ENCODE measurements at regions not wholly inside any gene's neighbourhood (a gene's known extent, or its start where the extent isn't known, plus 50 kb on each side); places are given as distances from the start of the nearest gene placed in this dataset.
A peak's percentile ranks its signal among the peaks of the same experiment; 100 is the strongest.

DNA sequence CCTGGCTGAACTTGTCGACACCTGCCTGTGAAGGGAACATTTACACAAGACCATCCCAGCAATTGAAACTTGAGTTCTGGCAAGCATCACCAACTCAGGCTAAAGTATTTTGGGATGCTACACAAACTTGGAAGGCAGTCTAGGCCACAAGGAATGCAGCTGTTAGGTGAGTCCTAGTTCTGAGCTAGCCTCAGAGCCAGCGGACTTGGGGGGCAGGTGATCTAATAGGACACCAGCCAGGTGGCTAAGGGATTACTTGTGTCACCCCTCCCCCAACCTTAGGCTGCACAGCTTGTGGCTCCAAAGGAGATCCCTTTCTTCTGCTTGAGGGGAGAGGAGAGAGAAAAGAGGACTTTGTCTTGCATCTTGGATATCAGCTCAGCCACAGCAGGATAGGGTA lies 62.3 kb upstream of the DKK2 start:
- H3K27ac ChIP-seq: no peak overlapping the region
- TF ChIP-seq, protein P1, sequence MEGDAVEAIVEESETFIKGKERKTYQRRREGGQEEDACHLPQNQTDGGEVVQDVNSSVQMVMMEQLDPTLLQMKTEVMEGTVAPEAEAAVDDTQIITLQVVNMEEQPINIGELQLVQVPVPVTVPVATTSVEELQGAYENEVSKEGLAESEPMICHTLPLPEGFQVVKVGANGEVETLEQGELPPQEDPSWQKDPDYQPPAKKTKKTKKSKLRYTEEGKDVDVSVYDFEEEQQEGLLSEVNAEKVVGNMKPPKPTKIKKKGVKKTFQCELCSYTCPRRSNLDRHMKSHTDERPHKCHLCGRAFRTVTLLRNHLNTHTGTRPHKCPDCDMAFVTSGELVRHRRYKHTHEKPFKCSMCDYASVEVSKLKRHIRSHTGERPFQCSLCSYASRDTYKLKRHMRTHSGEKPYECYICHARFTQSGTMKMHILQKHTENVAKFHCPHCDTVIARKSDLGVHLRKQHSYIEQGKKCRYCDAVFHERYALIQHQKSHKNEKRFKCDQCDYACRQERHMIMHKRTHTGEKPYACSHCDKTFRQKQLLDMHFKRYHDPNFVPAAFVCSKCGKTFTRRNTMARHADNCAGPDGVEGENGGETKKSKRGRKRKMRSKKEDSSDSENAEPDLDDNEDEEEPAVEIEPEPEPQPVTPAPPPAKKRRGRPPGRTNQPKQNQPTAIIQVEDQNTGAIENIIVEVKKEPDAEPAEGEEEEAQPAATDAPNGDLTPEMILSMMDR (conservative IDR thresholded peaks at IDR 0.05): no peak

- TF ChIP-seq, protein P1 (conservative IDR thresholded peaks at IDR 0.05): no peak
- H3K27ac ChIP-seq: no peak overlapping the region; the same call in 1 of the 2 replicates
Measured at GRCh38 chr4:107094976-107095375, 58.9 kb upstream of the DKK2 start.

DNA sequence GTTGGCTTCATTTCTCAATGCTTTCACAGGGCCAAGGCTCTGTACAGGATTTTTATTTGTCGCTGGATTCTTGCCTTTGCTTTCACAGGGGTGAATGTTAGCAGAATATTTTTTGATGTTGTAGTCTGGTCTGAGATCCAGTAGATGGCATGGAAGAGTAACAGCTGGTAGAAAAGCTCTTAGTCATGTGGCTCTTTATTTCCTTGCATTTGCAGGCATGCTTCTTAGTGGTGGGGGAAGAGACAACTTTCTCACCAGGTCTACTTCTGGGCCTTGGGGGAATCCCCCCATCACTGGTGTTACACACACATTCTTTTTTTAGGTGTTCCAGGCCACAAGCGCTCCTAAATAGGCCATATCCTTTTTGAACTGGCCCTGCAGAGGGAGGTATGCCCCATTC lies 58.2 kb upstream of the DKK2 start:
- TF ChIP-seq, protein P1 (conservative IDR thresholded peaks at IDR 0.05): peak; percentile 75
- no peak overlapping the region; the same call in 1 of the 2 replicates for H3K27ac ChIP-seq
